Thyroid gland (tissue), 4 donors: ENCODE measurements at regions not wholly inside any gene's neighbourhood (a gene's known extent, or its start where the extent isn't known, plus 50 kb on each side); places are given as distances from the start of the nearest gene placed in this dataset.
"Not testable (repeated sequence)": the region's sequence is repeated elsewhere in the genome, so short reads cannot be mapped to it uniquely, and the experiment has no call there.

Experiments
- DNase-seq, 2 donors: peaks; one replicate each; pipeline ENCODE4 v3.0.0-alpha.2; 2019
- H3K27ac ChIP-seq, 3 donors: fragments of 200-600 bp; sonication (generic); 1 replicate in 2 of 3; 2 replicates in 1 of 3; pipeline ENCODE4 v1.5.1; 2016 to 2019; ENCODE audit warnings: mild to moderate bottlenecking in 1 of 3, moderate library complexity in 1 of 3
- H3K27me3 ChIP-seq: fragments of 200-600 bp; sonication (generic); one replicate; pipeline ENCODE4 v1.5.1; 2019
- H3K36me3 ChIP-seq, 2 donors: fragments of 200-600 bp; sonication (generic); one replicate each; pipeline ENCODE4 v1.5.1; 2016 to 2019
- H3K4me1 ChIP-seq, 2 donors: fragments of 200-600 bp; sonication (generic); one replicate each; pipeline ENCODE4 v1.5.1; 2017 to 2019
- H3K4me3 ChIP-seq, 3 donors: fragments of 200-600 bp; sonication (generic); replicated peaks in 1 of 3; 1 replicate in 2 of 3; 2 replicates in 1 of 3; pipeline ENCODE4 v1.5.1; 2016; ENCODE audit warnings: mild to moderate bottlenecking in 1 of 3
- H3K9me3 ChIP-seq: fragments of 200-600 bp; sonication (generic); one replicate; pipeline ENCODE4 v1.5.1; 2017
- CTCF ChIP-seq, 6 experiments: fragments of 200-600 bp in 3 of 6; fragments of 450-650 bp in 3 of 6; sonication (generic) in 3 of 6; IDR thresholded peaks; one replicate each; pipeline ENCODE4 v1.5.1; 2016 to 2019; ENCODE audit warnings: antibody characterized with exemption in 6 of 6, mild to moderate bottlenecking in 2 of 6, inconsistent platforms in 1 of 6, moderate library complexity in 1 of 6
- POLR2A ChIP-seq, 2 donors: fragments of 450-650 bp; IDR thresholded peaks; one replicate each; pipeline ENCODE4 v1.6.1; 2017; ENCODE audit warnings: antibody characterized with exemption in 2 of 2, mild to moderate bottlenecking in 2 of 2, moderate library complexity in 1 of 2
- whole genome bisulfite sequencing, 2 donors: methylation state at CpG; one replicate each; pipeline ENCODE4 v1.1.5; 2017; 5-methylcytosine and 5-hydroxymethylcytosine counted together
- intact Hi-C: fragments of 100-400 bp; cut with DNase I; formaldehyde crosslinking; loops from one replicate; pipeline ENCODE4 v1.15.1; 2023

GRCh38 chr5:122693963-122694362 lies 80.9 kb upstream of the SNX2 start:
- Histone ChIP-seq H3K4me3 (no peak overlapping the region), H3K36me3 (no peaks in the 10 kb centered on the region), H3K4me1 (no peaks in the 10 kb centered on the region), H3K27me3 (no peaks in the 10 kb centered on the region), H3K9me3 (no peaks in the 10 kb centered on the region), H3K27ac (no peak overlapping the region)
- 89 to 96% methylated on average over 3 of the region's 3 CpGs for WGBS, 2 donors
- intact Hi-C loops = no loop called here
- no peak for DNase-seq
- TF ChIP-seq POLR2A (IDR thresholded peaks at IDR 0.05) = no peak
- TF ChIP-seq CTCF (IDR thresholded peaks at IDR 0.05) = no peak

- 80 to 84% methylated on average over 5 of the region's 5 CpGs for WGBS, 2 donors
- intact Hi-C loops = no loop called here
- no peak overlapping the region for H3K27ac ChIP-seq
- no peaks in the 10 kb centered on the region for H3K36me3 ChIP-seq
- H3K4me3 ChIP-seq = no peak overlapping the region
- H3K4me1 ChIP-seq = no peaks in the 10 kb centered on the region
- TF ChIP-seq CTCF (IDR thresholded peaks at IDR 0.05) (no peak), POLR2A (IDR thresholded peaks at IDR 0.05) (no peak)
- no peaks in the 10 kb centered on the region for H3K9me3 ChIP-seq
- H3K27me3 ChIP-seq = no peaks in the 10 kb centered on the region
- no peak for DNase-seq
These were observed 80.0 kb upstream of the SNX2 start for GRCh38 chr5:122694884-122695283.

- H3K9me3 ChIP-seq, H3K4me3 ChIP-seq, H3K27me3 ChIP-seq, H3K4me1 ChIP-seq, intact Hi-C loops, H3K36me3 ChIP-seq, DNase-seq, H3K27ac ChIP-seq: not testable (repeated sequence)
- WGBS, 2 donors = 92 to 95% methylated on average over 4 of the region's 4 CpGs
These were observed 78.1 kb upstream of the SNX2 start for GRCh38 chr5:122696735-122697134.

GRCh38 chr5:122697191-122697590 lies 77.7 kb upstream of the SNX2 start:
- 91% methylated on average over 2 of the region's 2 CpGs for WGBS, 2 donors
- intact Hi-C loops = no loop called here
- no peak for DNase-seq
- H3K4me1 ChIP-seq = no peaks in the 10 kb centered on the region
- H3K27ac ChIP-seq = no peak overlapping the region
- no peaks in the 10 kb centered on the region for H3K9me3 ChIP-seq
- H3K27me3 ChIP-seq = no peaks in the 10 kb centered on the region
- TF ChIP-seq CTCF (IDR thresholded peaks at IDR 0.05) (no peak), POLR2A (IDR thresholded peaks at IDR 0.05) (no peak)
- H3K4me3 ChIP-seq = no peak overlapping the region
- H3K36me3 ChIP-seq = no peaks in the 10 kb centered on the region

GRCh38 chr5:122699201-122699600 lies 75.7 kb upstream of the SNX2 start:
- Histone ChIP-seq H3K36me3 (no peaks in the 10 kb centered on the region), H3K27ac (no peak overlapping the region), H3K27me3 (no peaks in the 10 kb centered on the region), H3K9me3 (no peaks in the 10 kb centered on the region), H3K4me3 (no peak overlapping the region), H3K4me1 (no peaks in the 10 kb centered on the region)
- WGBS, 2 donors = 58 to 66% methylated on average over 2 of the region's 2 CpGs
- DNase-seq = peak in 1 of 2 donors; percentile 9
- TF ChIP-seq POLR2A (IDR thresholded peaks at IDR 0.05) = no peak
- intact Hi-C loops = no loop called here

GRCh38 chr5:122701640-122702523 lies 73.0 kb upstream of the SNX2 start:
- Histone ChIP-seq H3K4me1 (no peaks in the 10 kb centered on the region), H3K4me3 (no peak overlapping the region), H3K36me3 (no peaks in the 10 kb centered on the region), H3K9me3 (no peaks in the 10 kb centered on the region), H3K27ac (no peak overlapping the region), H3K27me3 (no peaks in the 10 kb centered on the region)
- intact Hi-C loops = no loop called here
- WGBS, 2 donors = 83 to 92% methylated on average over 8 of the region's 8 CpGs
- no peak for DNase-seq
- no peak for TF ChIP-seq CTCF (IDR thresholded peaks at IDR 0.05)
- TF ChIP-seq POLR2A (IDR thresholded peaks at IDR 0.05) = no peak
